Dermis microvascular lymphatic vessel endothelial cell (primary cell): ENCODE measurements at regions not wholly inside any gene's neighbourhood (a gene's known extent, or its start where the extent isn't known, plus 50 kb on each side); places are given as distances from the start of the nearest gene placed in this dataset.
"Not testable (repeated sequence)": the region's sequence is repeated elsewhere in the genome, so short reads cannot be mapped to it uniquely, and the experiment has no call there.

ENCODE experiments used
- DNase-seq, 2 donors: peaks; one replicate each; pipeline versions ENCODE4 v3.0.0 to v3.0.0-alpha.2; 2010; ENCODE audit warnings: low read depth in 2 of 2

GRCh38 chr2:22458440-22458839 lies 926.5 kb upstream of the KLHL29 start:
- no peak for DNase-seq

GRCh38 chr2:22475103-22475502 lies 909.9 kb upstream of the KLHL29 start:
- DNase-seq: not testable (repeated sequence)

GRCh38 chr2:22478329-22478728 lies 906.6 kb upstream of the KLHL29 start:
- DNase-seq: no peak

GRCh38 chr2:22481486-22482259 lies 903.3 kb upstream of the KLHL29 start:
- no peak for DNase-seq

- DNase-seq: no peak
These were observed 901.9 kb upstream of the KLHL29 start for GRCh38 chr2:22483036-22483435.

- no peak for DNase-seq
These were observed 899.5 kb upstream of the KLHL29 start for GRCh38 chr2:22485486-22485885.

- DNase-seq: no peak
These were observed 898.6 kb upstream of the KLHL29 start for GRCh38 chr2:22486343-22486742.

- DNase-seq: no peak
These were observed 897.9 kb upstream of the KLHL29 start for GRCh38 chr2:22487036-22487435.

GRCh38 chr2:22487541-22487940 lies 897.4 kb upstream of the KLHL29 start:
- no peak for DNase-seq

GRCh38 chr2:22491442-22491841 lies 893.5 kb upstream of the KLHL29 start:
- DNase-seq: no peak

- DNase-seq: no peak
These were observed 890.8 kb upstream of the KLHL29 start for GRCh38 chr2:22494156-22494555.

- no peak for DNase-seq
These were observed 887.9 kb upstream of the KLHL29 start for GRCh38 chr2:22497064-22497463.

GRCh38 chr2:22497789-22498188 lies 887.2 kb upstream of the KLHL29 start:
- DNase-seq: no peak

GRCh38 chr2:22499082-22499839 lies 885.7 kb upstream of the KLHL29 start:
- no peak for DNase-seq

- no peak for DNase-seq
These were observed 884.4 kb upstream of the KLHL29 start for GRCh38 chr2:22500555-22500935.

- DNase-seq: no peak
These were observed 883.1 kb upstream of the KLHL29 start for GRCh38 chr2:22501851-22502250.

- DNase-seq: no peak
These were observed 871.4 kb upstream of the KLHL29 start for GRCh38 chr2:22513563-22513962.

GRCh38 chr2:22517141-22517540 lies 867.8 kb upstream of the KLHL29 start:
- no peak for DNase-seq

- no peak for DNase-seq
These were observed 866.3 kb upstream of the KLHL29 start for GRCh38 chr2:22518641-22519040.

- no peak for DNase-seq
These were observed 864.4 kb upstream of the KLHL29 start for GRCh38 chr2:22520369-22521288.

GRCh38 chr2:22521620-22522019 lies 863.4 kb upstream of the KLHL29 start:
- DNase-seq: no peak

- no peak for DNase-seq
These were observed 859.3 kb upstream of the KLHL29 start for GRCh38 chr2:22525681-22526080.
